ENCODE measurements at regions not wholly inside any gene's neighbourhood (a gene's known extent, or its start where the extent isn't known, plus 50 kb on each side); places are given as distances from the start of the nearest gene placed in this dataset.
A peak's percentile ranks its signal among the peaks of the same experiment; 100 is the strongest.

DNA sequence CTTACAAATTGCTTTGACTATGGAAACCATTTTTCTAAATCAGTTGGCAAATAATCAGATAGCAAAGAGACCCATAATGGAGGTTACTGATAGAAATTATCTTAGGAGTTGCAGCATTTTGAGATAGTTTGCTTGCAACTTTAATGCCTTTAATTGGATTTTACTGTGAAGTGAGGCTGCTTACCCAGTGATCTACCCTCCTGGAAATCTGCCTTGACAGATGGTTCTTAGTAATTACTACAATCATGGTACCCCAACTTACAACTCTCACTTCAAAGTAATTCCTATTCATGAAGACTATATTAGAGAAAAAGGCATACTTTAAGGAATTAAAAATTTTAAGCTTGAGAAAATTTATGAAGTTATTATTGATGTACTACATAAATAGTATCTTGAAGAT, 1288.6 kb upstream of the CDH2 start:
- Mint-ChIP-seq H3K4me1 (ENCODE audit: low read depth) (no peaks in the 10 kb centered on the region), H3K27me3 (ENCODE audit: insufficient read depth) (no peaks in the 10 kb centered on the region), H3K4me3 (no peak overlapping the region), H3K27ac (no peak overlapping the region), H3K9me3 (no peaks in the 10 kb centered on the region), H3K36me3 (ENCODE audit: low read depth) (no peaks in the 10 kb centered on the region)
- no peak for DNase-seq
- TF ChIP-seq, protein P1, sequence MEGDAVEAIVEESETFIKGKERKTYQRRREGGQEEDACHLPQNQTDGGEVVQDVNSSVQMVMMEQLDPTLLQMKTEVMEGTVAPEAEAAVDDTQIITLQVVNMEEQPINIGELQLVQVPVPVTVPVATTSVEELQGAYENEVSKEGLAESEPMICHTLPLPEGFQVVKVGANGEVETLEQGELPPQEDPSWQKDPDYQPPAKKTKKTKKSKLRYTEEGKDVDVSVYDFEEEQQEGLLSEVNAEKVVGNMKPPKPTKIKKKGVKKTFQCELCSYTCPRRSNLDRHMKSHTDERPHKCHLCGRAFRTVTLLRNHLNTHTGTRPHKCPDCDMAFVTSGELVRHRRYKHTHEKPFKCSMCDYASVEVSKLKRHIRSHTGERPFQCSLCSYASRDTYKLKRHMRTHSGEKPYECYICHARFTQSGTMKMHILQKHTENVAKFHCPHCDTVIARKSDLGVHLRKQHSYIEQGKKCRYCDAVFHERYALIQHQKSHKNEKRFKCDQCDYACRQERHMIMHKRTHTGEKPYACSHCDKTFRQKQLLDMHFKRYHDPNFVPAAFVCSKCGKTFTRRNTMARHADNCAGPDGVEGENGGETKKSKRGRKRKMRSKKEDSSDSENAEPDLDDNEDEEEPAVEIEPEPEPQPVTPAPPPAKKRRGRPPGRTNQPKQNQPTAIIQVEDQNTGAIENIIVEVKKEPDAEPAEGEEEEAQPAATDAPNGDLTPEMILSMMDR (IDR thresholded peaks at IDR 0.05), result no peak

DNA sequence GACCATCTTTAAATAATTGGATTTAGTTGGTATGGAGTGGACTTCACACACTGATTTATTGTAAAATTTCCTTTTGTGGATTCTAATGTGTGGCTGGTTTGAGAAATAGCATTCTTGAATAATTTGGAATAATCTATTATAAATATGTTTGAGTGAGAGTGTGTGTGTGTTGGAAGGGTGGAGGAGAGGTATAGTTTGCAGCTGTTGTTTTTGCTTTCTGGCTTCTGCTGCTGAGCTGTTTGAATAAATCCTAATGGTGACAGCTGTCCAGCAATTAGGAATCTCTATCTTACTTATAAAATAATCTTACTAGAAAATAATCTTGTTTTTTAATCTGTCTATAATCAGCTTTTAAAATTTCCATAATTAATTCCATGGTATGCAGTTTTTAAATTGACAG, 1283.0 kb upstream of the CDH2 start:
- H3K36me3 Mint-ChIP-seq (ENCODE audit: low read depth), result no peaks in the 10 kb centered on the region
- no peak overlapping the region for H3K27ac Mint-ChIP-seq
- no peaks in the 10 kb centered on the region for H3K4me1 Mint-ChIP-seq (ENCODE audit: low read depth)
- no peak for DNase-seq
- no peaks in the 10 kb centered on the region for H3K27me3 Mint-ChIP-seq (ENCODE audit: insufficient read depth)
- no peaks in the 10 kb centered on the region for H3K9me3 Mint-ChIP-seq
- no peak overlapping the region for H3K4me3 Mint-ChIP-seq
- TF ChIP-seq, protein P1 (IDR thresholded peaks at IDR 0.05), result no peak

DNA sequence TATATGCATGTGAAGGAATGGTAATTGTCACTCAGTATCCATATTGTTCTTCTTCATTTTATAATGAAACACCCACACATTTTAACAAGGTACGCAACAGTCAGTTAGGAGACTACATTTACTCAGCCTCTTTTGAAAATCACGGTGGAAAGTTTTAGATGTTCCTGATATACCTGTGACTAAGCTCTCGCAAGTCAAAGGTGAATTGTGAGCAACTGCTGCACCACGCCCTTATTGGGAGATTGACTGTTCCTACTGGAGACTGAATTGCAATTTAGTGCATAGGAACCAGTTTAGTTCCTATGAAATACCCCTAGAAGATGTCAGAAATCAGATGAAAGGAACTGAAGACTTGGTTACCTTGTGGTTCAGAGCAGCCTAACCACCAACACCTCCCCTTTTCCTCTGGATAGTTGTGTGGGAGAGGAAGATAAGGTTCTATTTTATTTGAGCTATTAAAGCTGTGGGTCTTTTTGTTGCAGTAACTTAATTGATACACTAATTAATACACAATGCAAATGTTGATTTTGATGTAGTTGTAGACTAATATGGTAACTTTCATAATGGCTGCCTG, 1280.5 kb upstream of the CDH2 start:
- Mint-ChIP-seq H3K9me3 (no peaks in the 10 kb centered on the region), H3K36me3 (ENCODE audit: low read depth) (no peaks in the 10 kb centered on the region), H3K4me1 (ENCODE audit: low read depth) (no peaks in the 10 kb centered on the region), H3K27ac (no peak overlapping the region), H3K4me3 (no peak overlapping the region), H3K27me3 (ENCODE audit: insufficient read depth) (no peaks in the 10 kb centered on the region)
- TF ChIP-seq, protein P1 (IDR thresholded peaks at IDR 0.05), result no peak
- DNase-seq, result no peak

DNA sequence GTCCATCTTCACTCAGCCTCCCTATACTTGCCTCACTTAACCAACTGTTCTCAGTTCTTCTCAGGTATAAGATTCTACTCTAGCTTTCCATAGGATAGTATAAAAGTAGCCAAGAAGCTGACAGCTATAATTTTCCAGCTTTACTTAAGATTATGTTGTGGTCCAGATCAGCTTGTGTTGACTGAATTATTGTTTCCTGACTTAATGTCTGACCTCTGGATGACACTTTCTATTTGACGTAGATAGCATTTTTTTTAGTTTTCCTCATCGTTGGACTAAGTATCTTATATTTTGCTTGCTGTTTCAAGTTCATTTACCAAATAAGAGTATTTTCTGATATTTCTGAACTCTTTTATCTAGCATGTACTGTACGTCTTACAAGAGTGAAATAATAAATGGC, 1272.5 kb upstream of the CDH2 start:
- Mint-ChIP-seq H3K4me3 (no peak overlapping the region), H3K27ac (no peak overlapping the region), H3K27me3 (ENCODE audit: insufficient read depth) (no peaks in the 10 kb centered on the region), H3K4me1 (ENCODE audit: low read depth) (no peaks in the 10 kb centered on the region), H3K9me3 (no peaks in the 10 kb centered on the region), H3K36me3 (ENCODE audit: low read depth) (no peaks in the 10 kb centered on the region)
- TF ChIP-seq, protein P1 (IDR thresholded peaks at IDR 0.05), result no peak
- DNase-seq, result no peak

DNA sequence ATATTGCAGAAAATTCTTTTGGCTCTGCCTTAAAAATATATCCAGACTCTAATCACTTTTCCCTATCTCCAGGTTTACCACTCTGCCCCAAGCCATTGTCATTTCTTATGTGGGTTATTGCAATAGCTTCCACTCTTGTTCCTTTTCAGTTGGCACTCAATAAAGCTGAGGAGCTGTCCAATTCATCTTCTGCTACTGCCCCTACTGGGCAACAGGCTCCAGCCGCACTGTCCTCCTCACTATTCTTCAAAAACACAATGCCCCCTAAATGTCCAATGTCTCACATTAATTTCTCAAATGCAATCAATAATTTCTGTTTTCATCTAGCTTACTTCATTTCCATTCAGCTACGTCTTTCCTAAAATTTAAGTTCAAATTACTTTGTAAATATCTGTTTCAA, 1262.5 kb upstream of the CDH2 start:
- Mint-ChIP-seq H3K4me1 (ENCODE audit: low read depth) (peaks cover 4% of the 10 kb centered on the region), H3K4me3 (no peak overlapping the region), H3K36me3 (ENCODE audit: low read depth) (no peaks in the 10 kb centered on the region), H3K27ac (no peak overlapping the region), H3K9me3 (no peaks in the 10 kb centered on the region), H3K27me3 (ENCODE audit: insufficient read depth) (no peaks in the 10 kb centered on the region)
- TF ChIP-seq, protein P1 (IDR thresholded peaks at IDR 0.05), result peak; percentile 45
- no peak for DNase-seq

DNA sequence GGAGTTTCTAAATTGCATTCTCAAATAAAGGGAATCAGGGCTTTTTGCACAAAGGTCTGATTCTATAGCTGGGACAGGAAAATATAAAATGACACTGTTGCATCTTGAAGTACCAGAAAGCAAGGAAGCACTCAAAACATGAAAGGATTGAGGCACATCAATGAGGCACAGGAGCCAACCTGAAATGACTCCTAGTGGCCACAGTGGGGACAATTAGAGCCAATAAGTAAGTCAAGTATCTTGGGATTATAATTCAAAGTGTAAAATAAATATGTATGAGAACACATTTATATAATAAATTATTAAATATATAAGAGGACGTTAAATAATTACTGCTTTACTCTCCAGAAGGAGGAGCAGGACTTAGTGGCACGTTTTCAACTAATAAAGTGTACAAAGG, 1259.5 kb upstream of the CDH2 start:
- H3K27me3 Mint-ChIP-seq (ENCODE audit: insufficient read depth), result no peaks in the 10 kb centered on the region
- H3K27ac Mint-ChIP-seq, result no peak overlapping the region
- TF ChIP-seq, protein P1 (IDR thresholded peaks at IDR 0.05), result peak; percentile 45; the same call in 1 of the 2 replicates
- no peak for DNase-seq
- 0 out of 2 replicates have a peak, but pooled peaks cover 4% of the 10 kb centered on the region for H3K36me3 Mint-ChIP-seq (ENCODE audit: low read depth)
- H3K9me3 Mint-ChIP-seq, result peaks cover 4% of the 10 kb centered on the region; the same call in 1 of the 2 replicates
- H3K4me3 Mint-ChIP-seq, result no peak overlapping the region
- H3K4me1 Mint-ChIP-seq (ENCODE audit: low read depth), result peaks cover 6% of the 10 kb centered on the region

Data from HFFc6 (cell line).